ENCODE measurements at regions not wholly inside any gene's neighbourhood (a gene's known extent, or its start where the extent isn't known, plus 50 kb on each side); places are given as distances from the start of the nearest gene placed in this dataset.

- no peaks in the 10 kb centered on the region for H3K9me3 Mint-ChIP-seq
- DNase-seq (ENCODE audit: low spot score in 2 of 2): no peak
- no peak for ATAC-seq
- H3K27ac Mint-ChIP-seq: no peak overlapping the region
- H3K4me1 Mint-ChIP-seq: no peaks in the 10 kb centered on the region
- H3K36me3 Mint-ChIP-seq: no peaks in the 10 kb centered on the region
- no peak overlapping the region for H3K4me3 Mint-ChIP-seq
Observed at GRCh38 chr12:22856178-22856577, 231.2 kb downstream of the ETNK1 start.

GRCh38 chr12:22858849-22859570, 234.0 kb downstream of the ETNK1 start:
- ATAC-seq: no peak
- no peaks in the 10 kb centered on the region for H3K9me3 Mint-ChIP-seq
- no peak overlapping the region for H3K4me3 Mint-ChIP-seq

DNA sequence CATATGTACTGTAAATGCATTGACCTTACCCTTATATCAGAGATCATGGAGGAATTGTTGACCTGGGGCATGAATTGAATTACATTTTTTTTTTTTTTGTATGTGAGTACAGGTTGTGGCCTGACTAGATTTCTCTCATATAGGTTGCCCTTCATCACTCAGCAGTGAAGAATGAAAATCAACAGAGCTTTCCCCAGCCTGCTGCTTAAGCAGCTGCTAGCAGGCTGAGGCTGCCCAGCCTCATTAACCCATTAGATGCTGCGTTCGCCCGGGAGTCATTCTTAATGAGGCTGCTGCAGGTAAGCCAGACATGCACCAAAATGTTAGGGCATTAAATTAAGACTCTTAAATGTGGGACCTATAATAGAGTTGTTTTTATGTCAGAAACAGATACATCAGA, 236.0 kb downstream of the ETNK1 start:
- DNase-seq (ENCODE audit: low spot score in 2 of 2): no peak
- Mint-ChIP-seq H3K4me3 (no peak overlapping the region), H3K9me3 (no peaks in the 10 kb centered on the region), H3K27ac (no peak overlapping the region), H3K36me3 (no peaks in the 10 kb centered on the region), H3K4me1 (no peaks in the 10 kb centered on the region)
- no peak for ATAC-seq

More at GRCh38 chr12:22858849-22859570, 234.0 kb downstream of the ETNK1 start:
- DNase-seq (ENCODE audit: low spot score in 2 of 2): no peak
- H3K27ac Mint-ChIP-seq: no peak overlapping the region
- H3K36me3 Mint-ChIP-seq: no peaks in the 10 kb centered on the region
- H3K4me1 Mint-ChIP-seq: no peaks in the 10 kb centered on the region

- DNase-seq (ENCODE audit: low spot score in 2 of 2) (no peak), ATAC-seq (peak; percentile 37)
- H3K9me3 Mint-ChIP-seq: no peaks in the 10 kb centered on the region
- no peaks in the 10 kb centered on the region for H3K36me3 Mint-ChIP-seq
- no peak overlapping the region for H3K27ac Mint-ChIP-seq
- H3K4me1 Mint-ChIP-seq: no peaks in the 10 kb centered on the region
- no peak overlapping the region for H3K4me3 Mint-ChIP-seq
Observed at GRCh38 chr12:22865822-22866221, 240.9 kb downstream of the ETNK1 start.

GRCh38 chr12:22866406-22866805, 241.4 kb downstream of the ETNK1 start:
- ATAC-seq (no peak), DNase-seq (ENCODE audit: low spot score in 2 of 2) (no peak)
- H3K4me1 Mint-ChIP-seq: no peaks in the 10 kb centered on the region
- no peaks in the 10 kb centered on the region for H3K9me3 Mint-ChIP-seq
- no peak overlapping the region for H3K27ac Mint-ChIP-seq
- no peaks in the 10 kb centered on the region for H3K36me3 Mint-ChIP-seq
- no peak overlapping the region for H3K4me3 Mint-ChIP-seq

- H3K27ac Mint-ChIP-seq: no peak overlapping the region
- no peaks in the 10 kb centered on the region for H3K9me3 Mint-ChIP-seq
- no peak for DNase-seq (ENCODE audit: low spot score in 2 of 2)
- H3K4me3 Mint-ChIP-seq: no peak overlapping the region
- no peaks in the 10 kb centered on the region for H3K36me3 Mint-ChIP-seq
- no peaks in the 10 kb centered on the region for H3K4me1 Mint-ChIP-seq
- ATAC-seq: no peak
Observed at GRCh38 chr12:22874151-22874550, 249.2 kb downstream of the ETNK1 start.

DNA sequence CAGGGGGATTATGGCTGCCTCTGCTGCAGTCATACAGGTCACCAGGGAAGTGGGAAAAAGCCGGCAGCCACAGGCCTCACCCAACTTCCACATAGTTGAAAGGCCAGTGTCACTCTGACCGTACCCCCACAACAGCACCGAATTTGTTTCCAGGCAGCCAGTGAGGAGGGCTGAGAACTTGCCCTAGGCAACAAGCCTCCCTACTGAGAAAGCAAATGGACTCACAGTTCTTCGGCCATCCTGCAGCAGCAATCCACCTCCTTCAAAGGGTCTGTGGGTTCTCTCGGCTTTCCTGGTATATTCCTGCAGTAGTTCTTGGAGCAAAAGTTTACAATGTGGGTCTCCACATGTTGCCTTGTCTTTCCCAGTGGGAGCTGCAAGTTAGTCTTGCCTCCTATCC, 251.3 kb downstream of the ETNK1 start:
- Mint-ChIP-seq H3K4me3 (no peak overlapping the region), H3K27ac (no peak overlapping the region), H3K9me3 (no peaks in the 10 kb centered on the region), H3K4me1 (no peaks in the 10 kb centered on the region), H3K36me3 (no peaks in the 10 kb centered on the region)
- DNase-seq (ENCODE audit: low spot score in 2 of 2) (no peak), ATAC-seq (no peak)

- no peaks in the 10 kb centered on the region for H3K9me3 Mint-ChIP-seq
- H3K4me1 Mint-ChIP-seq: no peaks in the 10 kb centered on the region
- no peaks in the 10 kb centered on the region for H3K36me3 Mint-ChIP-seq
- no peak overlapping the region for H3K27ac Mint-ChIP-seq
- no peak for ATAC-seq
- DNase-seq (ENCODE audit: low spot score in 2 of 2): no peak
- no peak overlapping the region for H3K4me3 Mint-ChIP-seq
Observed at GRCh38 chr12:22879203-22879602, 254.2 kb downstream of the ETNK1 start.

DNA sequence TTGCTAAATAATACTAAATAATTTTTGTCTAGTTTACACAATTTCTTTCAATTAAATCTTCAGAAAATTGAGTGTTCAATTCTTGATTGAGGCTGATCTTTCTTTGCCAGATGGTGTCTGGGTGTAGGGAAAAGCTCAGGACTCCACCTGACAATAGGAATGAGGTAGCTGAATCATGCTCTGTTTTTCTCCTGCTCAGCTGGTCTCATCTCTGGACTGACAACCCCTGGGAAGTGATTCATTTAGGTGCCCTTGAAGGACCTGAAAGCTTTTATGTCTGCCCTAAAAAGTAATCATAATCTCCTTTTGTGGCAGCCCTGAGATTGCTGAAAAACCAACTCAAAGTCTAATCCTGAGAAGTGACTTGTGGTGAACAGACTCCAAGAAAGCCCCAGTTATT, 255.4 kb downstream of the ETNK1 start:
- ATAC-seq (peak; percentile 11), DNase-seq (ENCODE audit: low spot score in 2 of 2) (no peak)
- no peaks in the 10 kb centered on the region for H3K4me1 Mint-ChIP-seq
- H3K4me3 Mint-ChIP-seq: no peak overlapping the region
- H3K36me3 Mint-ChIP-seq: no peaks in the 10 kb centered on the region
- no peaks in the 10 kb centered on the region for H3K9me3 Mint-ChIP-seq
- no peak overlapping the region for H3K27ac Mint-ChIP-seq

- Mint-ChIP-seq H3K36me3 (no peaks in the 10 kb centered on the region), H3K4me3 (no peak overlapping the region), H3K27ac (no peak overlapping the region), H3K4me1 (no peaks in the 10 kb centered on the region), H3K9me3 (no peaks in the 10 kb centered on the region)
- ATAC-seq: peak; percentile 62
- no peak for DNase-seq (ENCODE audit: low spot score in 2 of 2)
Observed at GRCh38 chr12:22880807-22881206, 255.8 kb downstream of the ETNK1 start.

GRCh38 chr12:22881878-22882385, 257.0 kb downstream of the ETNK1 start:
- no peaks in the 10 kb centered on the region for H3K36me3 Mint-ChIP-seq
- H3K4me3 Mint-ChIP-seq: no peak overlapping the region
- no peaks in the 10 kb centered on the region for H3K9me3 Mint-ChIP-seq
- H3K27ac Mint-ChIP-seq: no peak overlapping the region
- H3K4me1 Mint-ChIP-seq: no peaks in the 10 kb centered on the region
- ATAC-seq (no peak), DNase-seq (ENCODE audit: low spot score in 2 of 2) (no peak)

DNA sequence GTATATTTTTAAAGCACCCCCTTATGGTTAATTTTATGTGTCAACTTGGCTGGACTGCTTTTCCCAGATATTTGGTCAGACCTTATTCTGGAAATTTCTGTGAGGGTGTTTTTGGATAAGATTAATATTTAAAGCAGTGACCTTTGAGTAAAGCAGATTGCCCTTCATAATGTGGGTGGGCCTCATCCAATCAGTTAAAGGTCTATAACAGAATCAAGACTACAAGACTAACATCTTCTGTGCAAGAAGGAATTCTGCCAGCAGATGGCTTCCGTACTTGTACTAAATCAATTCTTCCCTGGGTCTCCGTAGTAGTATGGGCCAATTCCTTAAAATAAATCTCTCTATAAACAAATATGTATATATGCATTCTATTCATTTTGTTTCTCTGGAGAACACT, 257.6 kb downstream of the ETNK1 start:
- no peak overlapping the region for H3K27ac Mint-ChIP-seq

GRCh38 chr12:22893878-22894277, 268.9 kb downstream of the ETNK1 start:
- ATAC-seq (no peak), DNase-seq (ENCODE audit: low spot score in 2 of 2) (no peak)
- Mint-ChIP-seq H3K36me3 (no peaks in the 10 kb centered on the region), H3K27ac (no peak overlapping the region), H3K4me3 (no peak overlapping the region), H3K9me3 (no peaks in the 10 kb centered on the region), H3K4me1 (no peaks in the 10 kb centered on the region)

More for the DNA sequence above, 257.6 kb downstream of the ETNK1 start:
- Mint-ChIP-seq H3K4me1 (no peaks in the 10 kb centered on the region), H3K36me3 (no peaks in the 10 kb centered on the region), H3K4me3 (no peak overlapping the region), H3K9me3 (no peaks in the 10 kb centered on the region)
- ATAC-seq (no peak), DNase-seq (ENCODE audit: low spot score in 2 of 2) (no peak)

DNA sequence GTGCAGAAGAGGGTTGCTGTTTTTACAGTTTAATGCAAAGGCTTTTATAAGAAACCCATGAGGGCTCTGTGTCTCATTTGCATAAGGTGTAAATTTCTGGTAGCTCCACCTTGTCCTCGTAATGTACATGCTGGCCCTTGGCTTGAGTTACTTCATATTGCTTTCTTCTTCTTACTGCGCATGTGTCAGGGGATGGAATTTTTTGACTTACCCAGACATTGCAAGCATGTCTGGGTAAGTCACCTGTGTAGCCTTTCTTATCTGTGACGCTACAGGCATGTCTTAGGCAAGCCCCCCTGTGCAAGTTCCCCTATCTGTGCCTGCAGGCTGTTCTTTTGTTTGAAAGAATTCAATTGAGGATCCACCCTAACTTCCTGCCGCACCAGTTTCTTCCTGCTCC, 274.2 kb downstream of the ETNK1 start:
- H3K9me3 Mint-ChIP-seq: peaks cover 2% of the 10 kb centered on the region
- DNase-seq (ENCODE audit: low spot score in 2 of 2): no peak
- H3K4me1 Mint-ChIP-seq: no peaks in the 10 kb centered on the region
- no peaks in the 10 kb centered on the region for H3K36me3 Mint-ChIP-seq
- no peak for ATAC-seq
- H3K27ac Mint-ChIP-seq: no peak overlapping the region
- no peak overlapping the region for H3K4me3 Mint-ChIP-seq

- Mint-ChIP-seq H3K4me3 (no peak overlapping the region), H3K27ac (no peak overlapping the region), H3K36me3 (no peaks in the 10 kb centered on the region), H3K9me3 (peaks cover 5% of the 10 kb centered on the region), H3K4me1 (no peaks in the 10 kb centered on the region)
- no peak for ATAC-seq
- DNase-seq (ENCODE audit: low spot score in 2 of 2): no peak
Observed at GRCh38 chr12:22900401-22900800, 275.4 kb downstream of the ETNK1 start.

DNA sequence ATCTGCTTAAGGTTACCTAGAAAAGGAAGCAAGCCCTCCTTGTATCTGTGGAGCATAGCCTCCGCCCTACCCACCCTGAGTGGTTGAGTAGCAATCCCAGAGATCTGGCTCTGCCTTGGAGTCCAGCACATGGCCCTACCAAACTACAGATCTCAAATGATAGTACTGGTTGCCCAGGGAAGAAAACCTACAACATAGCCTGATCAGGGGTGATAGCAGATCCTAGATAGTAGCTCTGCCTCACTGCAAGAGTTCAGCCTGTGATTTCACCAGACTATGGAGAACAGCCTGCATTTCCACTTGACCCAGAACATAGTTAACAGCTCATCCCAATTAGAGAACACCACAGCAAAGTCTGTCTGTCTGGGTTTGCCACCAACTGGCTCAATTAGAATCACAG, 279.5 kb downstream of the ETNK1 start:
- H3K36me3 Mint-ChIP-seq: no peaks in the 10 kb centered on the region
- H3K9me3 Mint-ChIP-seq: peaks cover 5% of the 10 kb centered on the region
- no peak for ATAC-seq
- no peaks in the 10 kb centered on the region for H3K4me1 Mint-ChIP-seq
- H3K4me3 Mint-ChIP-seq: no peak overlapping the region
- H3K27ac Mint-ChIP-seq: no peak overlapping the region
- DNase-seq (ENCODE audit: low spot score in 2 of 2): no peak

Data from stimulated activated effector memory CD8-positive, alpha-beta T cell treated with anti-CD3 and anti-CD28 coated beads, Interleukin-12 subunit alpha, Interleukin-12 subunit beta, amount 100 ng/mL, for 72 hours (primary cell).